ENCODE measurements at regions not wholly inside any gene's neighbourhood (a gene's known extent, or its start where the extent isn't known, plus 50 kb on each side); places are given as distances from the start of the nearest gene placed in this dataset.

GRCh38 chr5:174236070-174236469 lies 190.6 kb downstream of the NSG2 start:
- no peak for DNase-seq

GRCh38 chr5:174239718-174240117 lies 194.2 kb downstream of the NSG2 start:
- no peak for DNase-seq

- DNase-seq, result no peak
Observed at GRCh38 chr5:174242573-174242972, 197.1 kb downstream of the NSG2 start.

- no peak for DNase-seq
Observed at GRCh38 chr5:174243904-174244303, 198.4 kb downstream of the NSG2 start.

GRCh38 chr5:174245516-174246075 lies 200.1 kb downstream of the NSG2 start:
- peak in 1 of 3 experiments; percentile 1 for DNase-seq

- no peak for DNase-seq
Observed at GRCh38 chr5:174246743-174247142, 201.2 kb downstream of the NSG2 start.

GRCh38 chr5:174247301-174247700 lies 201.8 kb downstream of the NSG2 start:
- no peak for DNase-seq

- no peak for DNase-seq
Observed at GRCh38 chr5:174251305-174252000, 205.9 kb downstream of the NSG2 start.

GRCh38 chr5:174252121-174252520 lies 206.6 kb downstream of the NSG2 start:
- DNase-seq, result no peak

GRCh38 chr5:174259696-174260420 lies 214.4 kb downstream of the NSG2 start:
- DNase-seq, result no peak

GRCh38 chr5:174271316-174271715 lies 225.8 kb downstream of the NSG2 start:
- DNase-seq, result peak in 1 of 3 experiments; percentile 6

- no peak for DNase-seq
Observed at GRCh38 chr5:174272671-174273070, 227.2 kb downstream of the NSG2 start.

- DNase-seq, result no peak
Observed at GRCh38 chr5:174273325-174273724, 227.8 kb downstream of the NSG2 start.

GRCh38 chr5:174275959-174276358 lies 230.5 kb downstream of the NSG2 start:
- DNase-seq, result no peak

- DNase-seq, result no peak
Observed at GRCh38 chr5:174281089-174281760, 235.7 kb downstream of the NSG2 start.

- no peak for DNase-seq
Observed at GRCh38 chr5:174281855-174282254, 236.3 kb downstream of the NSG2 start.

GRCh38 chr5:174282391-174282790 lies 236.9 kb downstream of the NSG2 start:
- DNase-seq, result no peak

- DNase-seq, result peak in 1 of 3 experiments; percentile 6
Observed at GRCh38 chr5:174283211-174284005, 237.9 kb downstream of the NSG2 start.

- DNase-seq, result no peak
Observed at GRCh38 chr5:174284873-174285272, 239.4 kb downstream of the NSG2 start.

GRCh38 chr5:174287761-174288160 lies 242.3 kb downstream of the NSG2 start:
- DNase-seq, result no peak

GRCh38 chr5:174288439-174288838 lies 242.9 kb downstream of the NSG2 start:
- DNase-seq, result no peak

GRCh38 chr5:174291162-174291561 lies 245.7 kb downstream of the NSG2 start:
- DNase-seq, result no peak

- no peak for DNase-seq
Observed at GRCh38 chr5:174292348-174292747, 246.8 kb downstream of the NSG2 start.
